Panc1 (cell line): ENCODE measurements at regions not wholly inside any gene's neighbourhood (a gene's known extent, or its start where the extent isn't known, plus 50 kb on each side); places are given as distances from the start of the nearest gene placed in this dataset.

Experiments used
- ATAC-seq: fragments of 200-7000 bp; cut with Tn5 transposase; 2 replicates; pipeline ENCODE4 v1.9.1; 2020; ENCODE audit warnings: mild to moderate bottlenecking, moderate library complexity
- BruUV-seq: library from RNA; stranded (reverse); fragments of 400-500 nt; replicated peaks from 2 replicates; lab custom pipeline; 2021; lab: Mats Ljungman, UMichigan
- CTCF ChIA-PET: fragments of 300-600 bp; sonication (Branson Sonifier 250); formaldehyde crosslinking; loops from one replicate; lab custom pipeline; 2022; ENCODE audit warnings: antibody characterized with exemption; lab: Charles Lee
- POLR2A ChIA-PET: fragments of 300-600 bp; sonication (Branson Sonifier 250); formaldehyde crosslinking; loops from one replicate; lab custom pipeline; 2022; ENCODE audit warnings: antibody characterized with exemption; lab: Charles Lee
- DNase-seq: peaks from one replicate; pipeline ENCODE4 v3.0.0-alpha.2; 2010; ENCODE audit warnings: low read depth, low spot score
- H3K27ac ChIP-seq: 2 replicates; pipeline ENCODE4 v1.5.1; 2011; ENCODE audit warnings: mild to moderate bottlenecking, low read length, inconsistent platforms
- H3K27me3 ChIP-seq: fragments of 200-500 bp; sonication (Bioruptor generic); 2 replicates; pipeline ENCODE4 v1.6.0; 2014; ENCODE audit warnings: low read length, inconsistent platforms; ENCODE audit not compliant: control insufficient read depth, insufficient read depth
- H3K36me3 ChIP-seq: fragments of 200-500 bp; sonication (Bioruptor generic); 2 replicates; pipeline ENCODE4 v1.5.1; 2014; ENCODE audit warnings: inconsistent platforms, mild to moderate bottlenecking, low read length, moderate library complexity; ENCODE audit not compliant: control insufficient read depth, insufficient read depth
- H3K4me1 ChIP-seq: 2 replicates; pipeline ENCODE4 v1.5.1; 2011; ENCODE audit warnings: inconsistent platforms, mild to moderate bottlenecking, low read length, moderate library complexity; ENCODE audit not compliant: control insufficient read depth, insufficient read depth
- H3K4me3 ChIP-seq, 2 experiments: 2 replicates each; pipeline ENCODE4 v1.5.1; 2011 to 2012; ENCODE audit warnings: low read depth in 2 of 2, low read length in 2 of 2, mild to moderate bottlenecking in 2 of 2, inconsistent platforms in 1 of 2, moderate library complexity in 1 of 2
- H3K9me3 ChIP-seq: fragments of 200-500 bp; sonication (Bioruptor generic); 2 replicates; pipeline ENCODE4 v1.5.1; 2014; ENCODE audit warnings: low read depth, mild to moderate bottlenecking, inconsistent platforms, low read length, moderate library complexity; ENCODE audit not compliant: control insufficient read depth, insufficient read depth
- POLR2AphosphoS5 ChIP-seq: IDR thresholded peaks from 2 replicates; pipeline ENCODE4 v1.6.1; 2012; ENCODE audit warnings: mild to moderate bottlenecking, low read depth, low read length, moderate library complexity
- REST ChIP-seq, 2 experiments: IDR thresholded peaks; 2 replicates each; pipeline ENCODE4 v1.6.1; 2011 to 2012; ENCODE audit warnings: low read depth in 2 of 2, control low read depth in 1 of 2, low read length in 1 of 2, mild to moderate bottlenecking in 1 of 2, moderate library complexity in 1 of 2; ENCODE audit not compliant: insufficient read depth in 1 of 2
- SIN3A ChIP-seq: IDR thresholded peaks from 2 replicates; pipeline ENCODE4 v1.6.1; 2012; ENCODE audit warnings: low read depth, mild to moderate bottlenecking, low read length, moderate library complexity, borderline replicate concordance; ENCODE audit not compliant: insufficient read depth
- TCF7L2 ChIP-seq: IDR thresholded peaks from 2 replicates; pipeline ENCODE4 v1.6.1; 2011; ENCODE audit warnings: mild to moderate bottlenecking, low read depth, low read length, inconsistent platforms
- in situ Hi-C: cut with HindIII; loops from 2 replicates; pipeline ENCODE4 v1.10.0; 2016; ENCODE audit warnings: low sequenced_read_pairs, low pct_unique_long_range_greater_than_20kb
- intact Hi-C: fragments of 100-400 bp; cut with micrococcal nuclease; formaldehyde crosslinking; loops from one replicate; pipeline ENCODE4 v1.10.0; 2022; ENCODE audit not compliant: unreplicated experiment
- TF ChIP-seq, protein P1 (sequence below): fragments of 450-650 bp; IDR thresholded peaks from 2 replicates; pipeline ENCODE4 v1.5.1; 2017; ENCODE audit warnings: mild to moderate bottlenecking

- no peaks in the 10 kb centered on the region for H3K36me3 ChIP-seq
- DNase-seq (no peak), ATAC-seq (no peak)
- in situ Hi-C loops, result no loop called here
- no peak overlapping the region for H3K4me3 ChIP-seq
- no peaks in the 10 kb centered on the region for H3K4me1 ChIP-seq
- ChIA-PET POLR2A (no interaction called here), CTCF (no interaction called here)
- H3K27me3 ChIP-seq, result no peaks in the 10 kb centered on the region
- BruUV-seq, result no TSS peak
- no peak overlapping the region for H3K27ac ChIP-seq
- intact Hi-C loops, result no loop called here
- TF ChIP-seq, protein P1, sequence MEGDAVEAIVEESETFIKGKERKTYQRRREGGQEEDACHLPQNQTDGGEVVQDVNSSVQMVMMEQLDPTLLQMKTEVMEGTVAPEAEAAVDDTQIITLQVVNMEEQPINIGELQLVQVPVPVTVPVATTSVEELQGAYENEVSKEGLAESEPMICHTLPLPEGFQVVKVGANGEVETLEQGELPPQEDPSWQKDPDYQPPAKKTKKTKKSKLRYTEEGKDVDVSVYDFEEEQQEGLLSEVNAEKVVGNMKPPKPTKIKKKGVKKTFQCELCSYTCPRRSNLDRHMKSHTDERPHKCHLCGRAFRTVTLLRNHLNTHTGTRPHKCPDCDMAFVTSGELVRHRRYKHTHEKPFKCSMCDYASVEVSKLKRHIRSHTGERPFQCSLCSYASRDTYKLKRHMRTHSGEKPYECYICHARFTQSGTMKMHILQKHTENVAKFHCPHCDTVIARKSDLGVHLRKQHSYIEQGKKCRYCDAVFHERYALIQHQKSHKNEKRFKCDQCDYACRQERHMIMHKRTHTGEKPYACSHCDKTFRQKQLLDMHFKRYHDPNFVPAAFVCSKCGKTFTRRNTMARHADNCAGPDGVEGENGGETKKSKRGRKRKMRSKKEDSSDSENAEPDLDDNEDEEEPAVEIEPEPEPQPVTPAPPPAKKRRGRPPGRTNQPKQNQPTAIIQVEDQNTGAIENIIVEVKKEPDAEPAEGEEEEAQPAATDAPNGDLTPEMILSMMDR, result no peak
- TF ChIP-seq SIN3A (no peak), REST (IDR thresholded peaks at IDR 0.05; ENCODE audit: insufficient read depth in 1 of 2, low read depth in 2 of 2, low read length in 1 of 2) (no peak)
- no peaks in the 10 kb centered on the region for H3K9me3 ChIP-seq
Measured at GRCh38 chr11:45048313-45048841, 97.7 kb upstream of the TP53I11 start.

GRCh38 chr11:45048870-45049691 is 97.4 kb upstream of the PRDM11 start:
- TF ChIP-seq, protein P1, result no peak
- TF ChIP-seq REST (IDR thresholded peaks at IDR 0.05; ENCODE audit: insufficient read depth in 1 of 2, low read depth in 2 of 2, low read length in 1 of 2) (no peak), TCF7L2 (no peak), POLR2AphosphoS5 (no peak), SIN3A (no peak)
- H3K27ac ChIP-seq, result no peak overlapping the region
- no peak overlapping the region for H3K4me3 ChIP-seq
- DNase-seq (no peak), ATAC-seq (no peak)
- in situ Hi-C loops, result no loop called here
- ChIA-PET CTCF (no interaction called here), POLR2A (no interaction called here)
- no peaks in the 10 kb centered on the region for H3K4me1 ChIP-seq
- no peaks in the 10 kb centered on the region for H3K36me3 ChIP-seq
- intact Hi-C loops, result no loop called here
- no peaks in the 10 kb centered on the region for H3K9me3 ChIP-seq
- no TSS peak for BruUV-seq
- no peaks in the 10 kb centered on the region for H3K27me3 ChIP-seq
